ENCODE measurements at regions not wholly inside any gene's neighbourhood (a gene's known extent, or its start where the extent isn't known, plus 50 kb on each side); places are given as distances from the start of the nearest gene placed in this dataset.

GRCh38 chr13:78958006-78958405 is 299.1 kb upstream of the OBI1 start:
- TF ChIP-seq, protein P1, sequence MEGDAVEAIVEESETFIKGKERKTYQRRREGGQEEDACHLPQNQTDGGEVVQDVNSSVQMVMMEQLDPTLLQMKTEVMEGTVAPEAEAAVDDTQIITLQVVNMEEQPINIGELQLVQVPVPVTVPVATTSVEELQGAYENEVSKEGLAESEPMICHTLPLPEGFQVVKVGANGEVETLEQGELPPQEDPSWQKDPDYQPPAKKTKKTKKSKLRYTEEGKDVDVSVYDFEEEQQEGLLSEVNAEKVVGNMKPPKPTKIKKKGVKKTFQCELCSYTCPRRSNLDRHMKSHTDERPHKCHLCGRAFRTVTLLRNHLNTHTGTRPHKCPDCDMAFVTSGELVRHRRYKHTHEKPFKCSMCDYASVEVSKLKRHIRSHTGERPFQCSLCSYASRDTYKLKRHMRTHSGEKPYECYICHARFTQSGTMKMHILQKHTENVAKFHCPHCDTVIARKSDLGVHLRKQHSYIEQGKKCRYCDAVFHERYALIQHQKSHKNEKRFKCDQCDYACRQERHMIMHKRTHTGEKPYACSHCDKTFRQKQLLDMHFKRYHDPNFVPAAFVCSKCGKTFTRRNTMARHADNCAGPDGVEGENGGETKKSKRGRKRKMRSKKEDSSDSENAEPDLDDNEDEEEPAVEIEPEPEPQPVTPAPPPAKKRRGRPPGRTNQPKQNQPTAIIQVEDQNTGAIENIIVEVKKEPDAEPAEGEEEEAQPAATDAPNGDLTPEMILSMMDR (IDR thresholded peaks at IDR 0.05), result no peak
- no peak for TF ChIP-seq POLR2A (IDR thresholded peaks at IDR 0.05)
